ENCODE measurements at regions not wholly inside any gene's neighbourhood (a gene's known extent, or its start where the extent isn't known, plus 50 kb on each side); places are given as distances from the start of the nearest gene placed in this dataset.

DNA sequence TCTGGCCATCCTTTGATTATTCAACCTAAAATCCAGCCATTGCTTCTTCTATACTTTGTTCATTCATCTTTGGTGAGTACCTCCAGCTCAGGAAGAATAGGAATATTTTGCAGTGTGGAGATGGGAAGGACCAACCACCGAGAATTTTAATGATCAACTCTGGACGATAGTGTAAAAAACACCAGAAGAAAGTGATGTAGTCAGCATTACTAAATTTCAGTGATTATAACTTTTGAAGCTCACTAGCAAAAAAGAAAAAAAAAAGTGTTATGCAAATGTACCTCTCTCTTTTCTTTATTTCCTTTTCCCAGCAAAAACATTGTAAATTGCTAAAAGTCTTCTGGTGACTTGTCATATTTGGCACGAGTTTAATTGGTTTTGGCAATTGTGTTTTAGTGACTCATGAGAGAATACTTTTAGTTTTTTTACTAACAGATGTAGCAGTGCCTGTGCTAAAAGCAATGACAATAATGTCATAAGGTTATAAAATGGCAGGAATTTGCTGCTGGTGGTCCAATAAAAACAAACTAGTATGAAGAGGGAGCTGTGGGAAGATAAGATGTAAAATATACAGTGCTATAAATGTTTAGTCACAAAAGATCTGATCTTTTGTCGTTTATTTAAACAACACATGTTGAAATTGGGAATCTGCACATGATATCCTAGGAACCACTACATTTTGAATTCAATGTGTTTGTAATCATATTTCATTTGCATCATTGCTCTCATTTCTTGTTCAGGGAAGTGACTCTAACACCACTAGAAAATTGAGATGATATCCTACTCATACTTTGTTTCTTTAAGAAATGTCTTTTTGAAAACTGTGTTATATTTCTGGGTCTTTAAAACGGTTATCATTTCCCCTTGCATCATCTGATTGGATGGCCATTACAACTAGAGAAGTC, 81.3 kb upstream of the ERCC6L2 start:
- Histone ChIP-seq H3K9me3 (no peaks in the 10 kb centered on the region), H3K4me1 (no peaks in the 10 kb centered on the region), H3K27ac (no peak overlapping the region), H3K4me3 (no peak overlapping the region), H3K27me3 (ENCODE audit: low read depth) (no peaks in the 10 kb centered on the region), H3K36me3 (no peaks in the 10 kb centered on the region)
- no peak for ATAC-seq
- DNase-seq, result no peak
- intact Hi-C loops (cut with DNase I), result no loop called here
- TF ChIP-seq, protein P1, sequence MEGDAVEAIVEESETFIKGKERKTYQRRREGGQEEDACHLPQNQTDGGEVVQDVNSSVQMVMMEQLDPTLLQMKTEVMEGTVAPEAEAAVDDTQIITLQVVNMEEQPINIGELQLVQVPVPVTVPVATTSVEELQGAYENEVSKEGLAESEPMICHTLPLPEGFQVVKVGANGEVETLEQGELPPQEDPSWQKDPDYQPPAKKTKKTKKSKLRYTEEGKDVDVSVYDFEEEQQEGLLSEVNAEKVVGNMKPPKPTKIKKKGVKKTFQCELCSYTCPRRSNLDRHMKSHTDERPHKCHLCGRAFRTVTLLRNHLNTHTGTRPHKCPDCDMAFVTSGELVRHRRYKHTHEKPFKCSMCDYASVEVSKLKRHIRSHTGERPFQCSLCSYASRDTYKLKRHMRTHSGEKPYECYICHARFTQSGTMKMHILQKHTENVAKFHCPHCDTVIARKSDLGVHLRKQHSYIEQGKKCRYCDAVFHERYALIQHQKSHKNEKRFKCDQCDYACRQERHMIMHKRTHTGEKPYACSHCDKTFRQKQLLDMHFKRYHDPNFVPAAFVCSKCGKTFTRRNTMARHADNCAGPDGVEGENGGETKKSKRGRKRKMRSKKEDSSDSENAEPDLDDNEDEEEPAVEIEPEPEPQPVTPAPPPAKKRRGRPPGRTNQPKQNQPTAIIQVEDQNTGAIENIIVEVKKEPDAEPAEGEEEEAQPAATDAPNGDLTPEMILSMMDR (IDR thresholded peaks at IDR 0.05), result no peak

DNA sequence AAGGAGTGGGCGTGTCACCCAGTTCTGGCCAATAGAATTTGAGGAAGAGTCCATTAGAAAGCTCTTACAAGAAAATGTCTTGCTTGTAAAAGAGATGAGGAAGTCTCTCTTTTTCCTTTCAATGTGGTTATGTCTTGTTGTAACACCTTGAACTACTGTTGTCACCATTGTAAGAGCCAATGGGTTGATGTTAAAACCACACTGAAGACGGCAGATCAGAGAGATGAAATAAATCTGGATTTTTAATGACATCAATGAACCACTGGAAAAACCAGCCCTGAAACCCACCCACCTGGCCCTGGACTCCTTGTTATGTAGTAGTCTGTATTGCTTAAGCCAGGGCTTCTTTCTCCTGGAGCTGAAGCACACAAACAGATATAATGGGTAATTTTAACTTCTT, 83.8 kb upstream of the ERCC6L2 start:
- H3K9me3 ChIP-seq, result no peaks in the 10 kb centered on the region
- TF ChIP-seq, protein P1 (IDR thresholded peaks at IDR 0.05), result no peak
- intact Hi-C loops (cut with DNase I), result no loop called here
- DNase-seq, result no peak
- no peak for ATAC-seq
- H3K27ac ChIP-seq, result no peak overlapping the region
- no peaks in the 10 kb centered on the region for H3K27me3 ChIP-seq (ENCODE audit: low read depth)
- H3K36me3 ChIP-seq, result no peaks in the 10 kb centered on the region
- no peak overlapping the region for H3K4me3 ChIP-seq
- H3K4me1 ChIP-seq, result no peaks in the 10 kb centered on the region

DNA sequence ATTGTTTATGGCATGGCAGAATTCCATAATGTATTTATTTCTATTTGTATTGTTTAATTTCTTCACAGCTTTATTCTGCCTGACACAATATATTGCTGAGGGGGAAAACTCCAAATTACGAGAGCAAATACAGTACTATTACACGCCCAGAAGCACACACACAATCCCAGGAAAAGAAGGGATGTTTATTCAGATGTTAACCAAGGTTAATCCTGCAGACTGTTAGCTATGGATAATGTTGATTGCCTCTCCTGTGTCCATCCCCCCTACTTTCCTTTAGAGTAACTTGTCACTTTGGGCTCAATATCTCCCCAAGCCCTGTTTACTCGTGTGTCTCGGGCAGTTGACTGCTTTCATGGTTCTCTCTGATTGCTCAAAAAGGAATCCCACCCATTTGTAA, 84.2 kb upstream of the ERCC6L2 start:
- H3K4me1 ChIP-seq, result no peaks in the 10 kb centered on the region
- intact Hi-C loops (cut with DNase I), result no loop called here
- TF ChIP-seq, protein P1 (IDR thresholded peaks at IDR 0.05), result no peak
- no peaks in the 10 kb centered on the region for H3K9me3 ChIP-seq
- DNase-seq, result no peak
- H3K36me3 ChIP-seq, result no peaks in the 10 kb centered on the region
- ATAC-seq, result no peak
- no peak overlapping the region for H3K4me3 ChIP-seq
- H3K27ac ChIP-seq, result no peak overlapping the region
- no peaks in the 10 kb centered on the region for H3K27me3 ChIP-seq (ENCODE audit: low read depth)

- DNase-seq (no peak), ATAC-seq (no peak)
- Histone ChIP-seq H3K4me1 (no peaks in the 10 kb centered on the region), H3K4me3 (no peak overlapping the region), H3K36me3 (no peaks in the 10 kb centered on the region), H3K9me3 (no peaks in the 10 kb centered on the region), H3K27me3 (ENCODE audit: low read depth) (no peaks in the 10 kb centered on the region), H3K27ac (no peak overlapping the region)
- intact Hi-C loops (cut with DNase I), result no loop called here
- TF ChIP-seq, protein P1 (IDR thresholded peaks at IDR 0.05), result no peak
Observed at GRCh38 chr9:95788521-95788991, 86.9 kb upstream of the ERCC6L2 start.

DNA sequence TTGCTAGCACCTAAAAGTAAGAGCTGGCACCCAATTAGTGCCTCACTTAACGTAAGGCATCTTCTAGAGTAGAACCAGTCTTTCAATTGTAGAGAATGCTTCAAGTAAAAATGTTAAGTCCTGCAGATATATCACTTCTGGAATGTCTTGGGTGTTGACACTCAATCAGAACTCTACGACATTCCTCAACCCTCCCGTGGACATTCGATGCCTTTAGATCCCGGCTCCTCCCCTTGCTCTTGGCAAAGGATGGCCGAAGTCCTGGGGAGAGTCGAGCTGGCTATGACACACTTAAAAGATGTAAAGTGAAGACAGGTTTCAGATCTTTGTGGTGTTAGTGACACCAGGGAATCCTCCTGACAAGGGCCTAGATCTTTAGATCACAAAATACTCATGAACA, 87.5 kb upstream of the ERCC6L2 start:
- Histone ChIP-seq H3K27ac (no peak overlapping the region), H3K27me3 (ENCODE audit: low read depth) (no peaks in the 10 kb centered on the region), H3K4me1 (no peaks in the 10 kb centered on the region), H3K36me3 (no peaks in the 10 kb centered on the region), H3K9me3 (no peaks in the 10 kb centered on the region), H3K4me3 (no peak overlapping the region)
- TF ChIP-seq, protein P1 (IDR thresholded peaks at IDR 0.05), result no peak
- DNase-seq, result no peak
- ATAC-seq, result no peak
- intact Hi-C loops (cut with DNase I), result no loop called here

Data from lower lobe of right lung (tissue), 2 donors.